Neural progenitor cell (in vitro differentiated cells): ENCODE measurements at regions not wholly inside any gene's neighbourhood (a gene's known extent, or its start where the extent isn't known, plus 50 kb on each side); places are given as distances from the start of the nearest gene placed in this dataset.

ENCODE experiments used
- EZH2 ChIP-seq: fragments of 200-600 bp; sonication (generic); IDR thresholded peaks from 2 replicates; pipeline ENCODE4 v1.6.1; 2017; ENCODE audit warnings: antibody characterized with exemption, mild to moderate bottlenecking, moderate library complexity
- EZH2phosphoT487 ChIP-seq: fragments of 200-600 bp; sonication (generic); IDR thresholded peaks from 2 replicates; pipeline ENCODE4 v1.6.1; 2017; ENCODE audit warnings: antibody characterized with exemption
- TF ChIP-seq, protein P1 (sequence below): fragments of 200-600 bp; sonication (generic); IDR thresholded peaks from 2 replicates; pipeline ENCODE4 v1.5.1; 2017; ENCODE audit warnings: antibody characterized with exemption, mild to moderate bottlenecking

DNA sequence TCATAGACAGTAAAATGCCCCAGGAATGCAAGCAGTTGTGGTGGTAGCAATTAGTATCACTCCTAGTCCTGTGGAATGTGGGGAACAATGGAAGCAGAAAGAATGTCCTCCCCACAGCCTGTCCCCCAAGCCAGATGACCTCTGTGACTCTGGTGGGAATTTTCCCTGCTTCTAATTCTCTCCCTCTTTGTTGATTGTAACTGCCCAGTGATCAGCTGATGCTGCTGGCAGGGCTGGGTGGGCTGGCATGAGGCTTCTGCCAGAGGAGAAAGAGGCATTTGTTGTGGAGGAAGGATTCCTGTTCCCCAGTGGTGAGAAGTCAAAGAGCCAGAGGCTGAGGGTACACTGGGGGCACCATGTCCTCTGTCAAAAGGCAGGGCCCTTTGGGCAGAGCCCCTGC is 116.7 kb upstream of the NCAM1 start:
- TF ChIP-seq EZH2 (no peak), EZH2phosphoT487 (no peak)
- TF ChIP-seq, protein P1, sequence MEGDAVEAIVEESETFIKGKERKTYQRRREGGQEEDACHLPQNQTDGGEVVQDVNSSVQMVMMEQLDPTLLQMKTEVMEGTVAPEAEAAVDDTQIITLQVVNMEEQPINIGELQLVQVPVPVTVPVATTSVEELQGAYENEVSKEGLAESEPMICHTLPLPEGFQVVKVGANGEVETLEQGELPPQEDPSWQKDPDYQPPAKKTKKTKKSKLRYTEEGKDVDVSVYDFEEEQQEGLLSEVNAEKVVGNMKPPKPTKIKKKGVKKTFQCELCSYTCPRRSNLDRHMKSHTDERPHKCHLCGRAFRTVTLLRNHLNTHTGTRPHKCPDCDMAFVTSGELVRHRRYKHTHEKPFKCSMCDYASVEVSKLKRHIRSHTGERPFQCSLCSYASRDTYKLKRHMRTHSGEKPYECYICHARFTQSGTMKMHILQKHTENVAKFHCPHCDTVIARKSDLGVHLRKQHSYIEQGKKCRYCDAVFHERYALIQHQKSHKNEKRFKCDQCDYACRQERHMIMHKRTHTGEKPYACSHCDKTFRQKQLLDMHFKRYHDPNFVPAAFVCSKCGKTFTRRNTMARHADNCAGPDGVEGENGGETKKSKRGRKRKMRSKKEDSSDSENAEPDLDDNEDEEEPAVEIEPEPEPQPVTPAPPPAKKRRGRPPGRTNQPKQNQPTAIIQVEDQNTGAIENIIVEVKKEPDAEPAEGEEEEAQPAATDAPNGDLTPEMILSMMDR = no peak
